K562 (cell line): ENCODE measurements at regions not wholly inside any gene's neighbourhood (a gene's known extent, or its start where the extent isn't known, plus 50 kb on each side); places are given as distances from the start of the nearest gene placed in this dataset.

Experiments used
- ATAC-seq: fragments of 200-7000 bp; cut with Tn5 transposase; 3 replicates; pipeline ENCODE4 v1.9.1; 2020; ENCODE audit warnings: moderate library complexity
- BruUV-seq: library from RNA; stranded (reverse); fragments of 400-500 nt; replicated peaks from 2 replicates; lab custom pipeline; 2021; lab: Mats Ljungman, UMichigan
- CTCF ChIA-PET: fragments of 300-600 bp; formaldehyde crosslinking; extraction: SDS; loops from one replicate; lab custom pipeline; 2021; ENCODE audit warnings: low intra/inter-chr PET ratio; lab: Yijun Ruan, JAX
- POLR2A ChIA-PET: fragments of 300-600, 350-650 bp; sonication (Branson Sonifier 250); formaldehyde crosslinking; extraction: SDS; loops from one replicate; lab custom pipeline; 2021; ENCODE audit warnings: antibody characterized with exemption, inconsistent platforms; lab: Yijun Ruan, JAX
- DNase-seq, 4 experiments: peaks; one replicate each; pipeline versions ENCODE4 v3.0.0 to v3.0.0-alpha.2; 2011 to 2018; ENCODE audit warnings: low spot score in 3 of 4, mixed read lengths in 3 of 4; ENCODE audit errors: extremely low read depth in 1 of 4
- FAIRE-seq: peaks from 2 replicates; lab custom pipeline; 2011; peaks lifted over from hg19 to GRCh38; lab: Jason Lieb, UNC
- H2AFZ ChIP-seq: 2 replicates; pipeline ENCODE4 v1.6.0; 2011; ENCODE audit warnings: low read depth, low read length, control low read depth, inconsistent platforms
- H3K27ac ChIP-seq: fragments of 200-600 bp; 3 replicates; pipeline ENCODE4 v1.8.0; 2011; ENCODE audit warnings: low read depth, mild to moderate bottlenecking, control low read depth, inconsistent platforms, low read length, moderate library complexity, mixed read lengths; ENCODE audit errors: extremely low read depth
- H3K27me3 ChIP-seq, 2 experiments: fragments of 300-600 bp in 1 of 2; 2 replicates in 1 of 2; 3 replicates in 1 of 2; pipeline versions ENCODE4 v1.6.0 to v1.8.0; 2011; ENCODE audit warnings: inconsistent platforms in 2 of 2, low read length in 2 of 2, mild to moderate bottlenecking in 1 of 2, mixed read lengths in 1 of 2, moderate library complexity in 1 of 2; ENCODE audit not compliant: control insufficient read depth in 2 of 2, insufficient read depth in 2 of 2
- H3K36me3 ChIP-seq: fragments of 300-600 bp; 3 replicates; pipeline ENCODE4 v1.8.0; 2011; ENCODE audit warnings: mild to moderate bottlenecking, low read length, inconsistent platforms; ENCODE audit not compliant: control insufficient read depth, insufficient read depth
- H3K4me1 ChIP-seq, 2 experiments: fragments of 200-600 bp in 1 of 2; replicated peaks in 1 of 2; 2 replicates in 1 of 2; 3 replicates in 1 of 2; pipeline versions ENCODE4 v1.5.1 to v1.8.0; 2011; ENCODE audit warnings: inconsistent platforms in 2 of 2, low read length in 2 of 2, mild to moderate bottlenecking in 1 of 2, mixed read lengths in 1 of 2, moderate library complexity in 1 of 2; ENCODE audit not compliant: control insufficient read depth in 2 of 2, insufficient read depth in 2 of 2
- H3K4me2 ChIP-seq: 2 replicates; pipeline ENCODE4 v1.6.1; 2011; ENCODE audit warnings: low read length, control low read depth, inconsistent platforms, mixed read lengths; ENCODE audit not compliant: insufficient read depth
- H3K4me3 ChIP-seq: fragments of 200-600 bp; sonication (generic), shearing (Covaris generic); 2 replicates; pipeline ENCODE4 v1.5.1; 2016; ENCODE audit warnings: control low read depth, inconsistent platforms
- H3K79me2 ChIP-seq: fragments of 200-600 bp; 3 replicates; pipeline ENCODE4 v1.8.0; 2011; ENCODE audit warnings: low read length, inconsistent platforms; ENCODE audit not compliant: control insufficient read depth, insufficient read depth
- H3K9ac ChIP-seq, 2 experiments: 2 replicates each; pipeline versions ENCODE4 v1.6.0 to v1.6.1; 2011; ENCODE audit warnings: low read depth in 2 of 2, low read length in 2 of 2, control low read depth in 1 of 2, inconsistent platforms in 1 of 2, mild to moderate bottlenecking in 1 of 2, mixed read lengths in 1 of 2; ENCODE audit not compliant: insufficient read depth in 1 of 2
- H3K9me1 ChIP-seq: one replicate; pipeline ENCODE4 v1.6.0; 2011; ENCODE audit warnings: inconsistent platforms, mild to moderate bottlenecking, low read length, moderate library complexity; ENCODE audit not compliant: control insufficient read depth, insufficient read depth
- H3K9me3 ChIP-seq: replicated peaks from 2 replicates; pipeline ENCODE4 v1.5.1; 2011; ENCODE audit warnings: low read depth, low read length, inconsistent platforms; ENCODE audit not compliant: control insufficient read depth, insufficient read depth
- H4K20me1 ChIP-seq: replicated peaks from 2 replicates; pipeline ENCODE4 v1.6.1; 2011; ENCODE audit warnings: low read length, inconsistent platforms, mixed read lengths; ENCODE audit not compliant: control insufficient read depth, insufficient read depth
- BDP1 ChIP-seq: IDR thresholded peaks from 3 replicates; pipeline ENCODE4 v1.6.1; 2011; ENCODE audit not compliant: insufficient read length, insufficient read depth
- BRD4 ChIP-seq: fragments of 200-600 bp; sonication (generic); IDR thresholded peaks from 2 replicates; pipeline ENCODE4 v1.6.1; 2017; ENCODE audit warnings: inconsistent platforms
- FOXK2 ChIP-seq, 2 experiments: fragments of 450-650 bp; IDR thresholded peaks in 1 of 2; conservative IDR thresholded peaks in 1 of 2; 2 replicates each; pipeline ENCODE4 v1.6.1; 2016; ENCODE audit warnings: low read depth in 2 of 2, mild to moderate bottlenecking in 1 of 2
- GABPB1 ChIP-seq: sonication (generic); formaldehyde crosslinking; IDR thresholded peaks from 2 replicates; pipeline ENCODE4 v1.8.0; 2022; ENCODE audit warnings: mild to moderate bottlenecking, missing genetic modification reagents
- GTF2A2 ChIP-seq: IDR thresholded peaks from 2 replicates; pipeline ENCODE4 v1.6.1; 2016; ENCODE audit warnings: mild to moderate bottlenecking, missing genetic modification characterization, missing compliant biosample characterization
- NCOA2 ChIP-seq, 2 experiments: fragments of 450-650 bp; IDR thresholded peaks; 2 replicates each; pipeline ENCODE4 v1.6.1; 2018; ENCODE audit warnings: mild to moderate bottlenecking in 2 of 2, moderate library complexity in 1 of 2; ENCODE audit not compliant: partially characterized antibody in 2 of 2
- NEUROD1 ChIP-seq: fragments of 150-350 bp; IDR thresholded peaks from 2 replicates; pipeline ENCODE4 v1.6.1; 2014; ENCODE audit warnings: borderline replicate concordance, low read length, low read depth; ENCODE audit not compliant: partially characterized antibody
- OTX1 ChIP-seq: fragments of 450-650 bp; formaldehyde crosslinking; IDR thresholded peaks from 2 replicates; pipeline ENCODE4 v1.4.0; 2022; ENCODE audit warnings: mild to moderate bottlenecking
- PHF20 ChIP-seq: fragments of 450-650 bp; IDR thresholded peaks from 2 replicates; pipeline ENCODE4 v1.6.1; 2018; ENCODE audit not compliant: partially characterized antibody
- TAL1 ChIP-seq: fragments of 450-650 bp; IDR thresholded peaks from 2 replicates; pipeline ENCODE4 v1.6.1; 2016; ENCODE audit warnings: mild to moderate bottlenecking
- ZC3H4 ChIP-seq: sonication (generic); formaldehyde crosslinking; IDR thresholded peaks from 2 replicates; pipeline ENCODE4 v1.9.0; 2021; ENCODE audit warnings: missing genetic modification reagents, borderline replicate concordance
- ZNF354B ChIP-seq: fragments of 250-450 bp; sonication (Bioruptor Pico); IDR thresholded peaks from 2 replicates; pipeline ENCODE4 v1.4.0; 2020
- WGBS: fragments of 100-300 bp; shearing (Covaris generic); methylation state at CpG from one replicate; pipeline ENCODE4 v1.1.6; 2016; ENCODE audit warnings: low coverage, mixed read lengths; ENCODE audit not compliant: insufficient coverage; ENCODE audit errors: missing lambda C conversion rate; 5-methylcytosine and 5-hydroxymethylcytosine counted together
- in situ Hi-C: fragments of 300-500 bp; cut with MboI; formaldehyde crosslinking; loops from 4 replicates; pipeline ENCODE4 v1.15.0; 2018; ENCODE audit warnings: inconsistent platforms, mixed read lengths
- intact Hi-C: fragments of 100-400 bp; cut with micrococcal nuclease; formaldehyde crosslinking; loops from 2 replicates; pipeline ENCODE4 v1.14.2; 2022
- TF ChIP-seq, protein P1 (sequence below): fragments of 250-450 bp; sonication (Bioruptor Pico); IDR thresholded peaks from 2 replicates; pipeline ENCODE4 v1.5.0; 2021; ENCODE audit warnings: mild to moderate bottlenecking, moderate library complexity
- TF ChIP-seq, protein P2 (sequence below): sonication (generic); formaldehyde crosslinking; IDR thresholded peaks from 2 replicates; pipeline ENCODE4 v1.8.0; 2022; ENCODE audit warnings: mild to moderate bottlenecking, missing genetic modification reagents
- TF ChIP-seq, protein P3 (sequence below): sonication (generic); formaldehyde crosslinking; IDR thresholded peaks from 2 replicates; pipeline ENCODE4 v1.5.0; 2020; ENCODE audit warnings: missing genetic modification reagents
- TF ChIP-seq, protein P4 (sequence below): fragments of 250-450 bp; sonication (Bioruptor Pico); IDR thresholded peaks from 2 replicates; pipeline ENCODE4 v1.5.0; 2021; ENCODE audit warnings: mild to moderate bottlenecking, borderline replicate concordance

DNA sequence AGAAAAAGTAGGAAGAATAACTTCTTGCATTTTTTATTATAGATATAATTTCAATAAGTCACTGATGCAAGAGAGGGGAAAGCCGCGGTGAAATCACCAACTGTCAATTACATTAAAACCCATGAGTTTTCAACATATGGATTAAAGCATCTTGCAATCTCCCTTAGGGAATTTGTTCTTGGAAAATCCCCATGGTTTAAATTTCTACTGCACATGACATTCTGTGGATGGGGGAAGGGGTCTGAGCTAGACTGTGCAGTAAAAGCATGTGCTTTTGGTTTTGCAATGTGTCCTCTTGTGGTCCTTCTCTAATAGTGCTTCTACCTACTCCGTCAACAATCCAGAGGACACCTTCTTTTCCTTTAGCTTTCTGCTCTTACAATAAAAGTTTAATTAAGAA is 894.0 kb downstream of the DCDC2C start:
- Histone ChIP-seq H3K36me3 (no peaks in the 10 kb centered on the region), H3K27ac (no peak overlapping the region), H4K20me1 (no peaks in the 10 kb centered on the region), H3K4me1 (no peaks in the 10 kb centered on the region), H2AFZ (no peak overlapping the region), H3K9me1 (no peaks in the 10 kb centered on the region), H3K4me2 (no peak overlapping the region), H3K79me2 (no peaks in the 10 kb centered on the region), H3K9ac (no peak overlapping the region), H3K4me3 (no peak overlapping the region), H3K9me3 (no peaks in the 10 kb centered on the region), H3K27me3 (no peaks in the 10 kb centered on the region)
- intact Hi-C loops (no loop called here), in situ Hi-C loops (no loop called here)
- no TSS peak for BruUV-seq
- FAIRE-seq (no peak), ATAC-seq (no peak), DNase-seq (no peak)
- WGBS = 0% methylated on average over 3 of the region's 3 CpGs
- ChIA-PET CTCF (no interaction called here), POLR2A (no interaction called here)
- TF ChIP-seq OTX1 (no peak), NCOA2 (IDR thresholded peaks at IDR 0.05; ENCODE audit: partially characterized antibody in 2 of 2) (no peak), GABPB1 (CRISPR knock-in tag) (no peak), PHF20 (no peak), BDP1 (no peak), ZNF354B (CRISPR knock-in tag) (no peak), FOXK2 (conservative IDR thresholded peaks at IDR 0.05 in 1 of 2, IDR thresholded peaks at IDR 0.05 in 1 of 2; ENCODE audit: low read depth in 2 of 2) (no peak), ZC3H4 (CRISPR knock-in tag) (no peak), NEUROD1 (no peak), TAL1 (no peak), GTF2A2 (tag) (no peak), BRD4 (no peak)
- TF ChIP-seq, protein P1, sequence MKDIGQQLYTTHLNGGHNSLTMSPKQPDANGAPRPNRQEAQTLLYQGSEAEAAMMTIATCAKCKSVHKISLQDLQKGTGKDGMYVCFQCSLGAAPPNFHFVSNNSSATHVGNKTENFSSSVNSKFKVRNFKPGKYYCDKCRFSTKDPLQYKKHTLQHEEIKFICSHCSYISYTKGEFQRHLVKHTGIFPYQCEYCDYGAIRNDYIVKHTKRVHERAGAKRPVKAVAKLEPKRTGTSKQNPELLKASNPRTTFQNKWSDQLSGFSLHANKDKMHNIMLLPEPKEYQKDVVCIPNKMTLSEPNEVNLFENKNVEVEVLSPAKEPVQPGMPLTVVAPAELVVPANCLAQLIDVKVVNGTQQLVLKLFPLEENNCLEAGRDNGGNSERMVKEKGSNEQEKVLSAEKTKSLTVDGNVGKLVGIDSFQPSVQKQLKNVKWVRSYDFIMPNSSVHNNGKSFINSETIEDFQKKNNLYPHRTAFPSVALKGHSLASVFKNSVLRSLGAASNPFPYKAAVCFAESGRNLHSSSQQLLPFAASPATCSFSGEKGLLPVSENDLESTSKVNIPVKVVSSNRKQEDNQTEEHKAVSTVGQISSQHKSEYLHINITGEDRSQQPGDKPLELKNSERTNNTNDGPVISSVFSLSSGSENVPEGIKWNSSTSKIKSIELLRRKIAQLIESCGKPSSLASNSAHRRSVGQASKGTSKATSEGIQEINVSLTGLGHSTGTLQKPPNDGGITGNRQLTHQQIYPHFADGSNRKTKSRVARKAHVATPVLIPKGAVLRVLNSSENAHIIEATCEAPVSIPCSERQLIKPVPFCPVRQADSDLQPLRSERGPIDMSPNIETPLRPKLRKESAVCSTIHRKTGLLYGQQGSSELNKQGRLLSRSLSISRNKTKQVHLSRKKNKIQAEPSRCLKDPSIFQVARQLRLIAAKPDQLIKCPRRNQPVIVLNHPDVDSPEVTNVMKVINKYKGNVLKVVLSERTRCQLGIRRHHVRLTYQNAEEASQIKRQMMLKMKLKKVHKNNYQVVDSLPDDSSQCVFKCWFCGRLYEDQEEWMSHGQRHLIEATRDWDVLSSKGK (CRISPR knock-in tag) = no peak
- TF ChIP-seq, protein P2, sequence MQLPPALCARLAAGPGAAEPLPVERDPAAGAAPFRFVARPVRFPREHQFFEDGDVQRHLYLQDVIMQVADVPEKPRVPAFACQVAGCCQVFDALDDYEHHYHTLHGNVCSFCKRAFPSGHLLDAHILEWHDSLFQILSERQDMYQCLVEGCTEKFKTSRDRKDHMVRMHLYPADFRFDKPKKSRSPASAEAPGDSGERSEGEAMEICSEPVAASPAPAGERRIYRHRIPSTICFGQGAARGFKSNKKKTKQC (CRISPR knock-in tag) = no peak
- TF ChIP-seq, protein P3, sequence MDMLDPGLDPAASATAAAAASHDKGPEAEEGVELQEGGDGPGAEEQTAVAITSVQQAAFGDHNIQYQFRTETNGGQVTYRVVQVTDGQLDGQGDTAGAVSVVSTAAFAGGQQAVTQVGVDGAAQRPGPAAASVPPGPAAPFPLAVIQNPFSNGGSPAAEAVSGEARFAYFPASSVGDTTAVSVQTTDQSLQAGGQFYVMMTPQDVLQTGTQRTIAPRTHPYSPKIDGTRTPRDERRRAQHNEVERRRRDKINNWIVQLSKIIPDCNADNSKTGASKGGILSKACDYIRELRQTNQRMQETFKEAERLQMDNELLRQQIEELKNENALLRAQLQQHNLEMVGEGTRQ (CRISPR knock-in tag) = no peak
- TF ChIP-seq, protein P4, sequence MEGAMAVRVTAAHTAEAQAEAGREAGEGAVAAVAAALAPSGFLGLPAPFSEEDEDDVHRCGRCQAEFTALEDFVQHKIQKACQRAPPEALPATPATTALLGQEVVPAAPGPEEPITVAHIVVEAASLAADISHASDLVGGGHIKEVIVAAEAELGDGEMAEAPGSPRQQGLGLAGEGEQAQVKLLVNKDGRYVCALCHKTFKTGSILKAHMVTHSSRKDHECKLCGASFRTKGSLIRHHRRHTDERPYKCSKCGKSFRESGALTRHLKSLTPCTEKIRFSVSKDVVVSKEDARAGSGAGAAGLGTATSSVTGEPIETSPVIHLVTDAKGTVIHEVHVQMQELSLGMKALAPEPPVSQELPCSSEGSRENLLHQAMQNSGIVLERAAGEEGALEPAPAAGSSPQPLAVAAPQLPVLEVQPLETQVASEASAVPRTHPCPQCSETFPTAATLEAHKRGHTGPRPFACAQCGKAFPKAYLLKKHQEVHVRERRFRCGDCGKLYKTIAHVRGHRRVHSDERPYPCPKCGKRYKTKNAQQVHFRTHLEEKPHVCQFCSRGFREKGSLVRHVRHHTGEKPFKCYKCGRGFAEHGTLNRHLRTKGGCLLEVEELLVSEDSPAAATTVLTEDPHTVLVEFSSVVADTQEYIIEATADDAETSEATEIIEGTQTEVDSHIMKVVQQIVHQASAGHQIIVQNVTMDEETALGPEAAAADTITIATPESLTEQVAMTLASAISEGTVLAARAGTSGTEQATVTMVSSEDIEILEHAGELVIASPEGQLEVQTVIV (CRISPR knock-in tag) = no peak
